IPS-18a (cell line): ENCODE measurements at regions not wholly inside any gene's neighbourhood (a gene's known extent, or its start where the extent isn't known, plus 50 kb on each side); places are given as distances from the start of the nearest gene placed in this dataset.
"Not testable (repeated sequence)": the region's sequence is repeated elsewhere in the genome, so short reads cannot be mapped to it uniquely, and the experiment has no call there.

Experiments used
- H3K27ac ChIP-seq: one replicate; pipeline ENCODE4 v1.5.1; 2013; ENCODE audit warnings: low read length
- H3K27me3 ChIP-seq: one replicate; pipeline ENCODE4 v1.6.1; 2013; ENCODE audit warnings: mild to moderate bottlenecking, low read length; ENCODE audit not compliant: control insufficient read depth, insufficient read depth
- H3K36me3 ChIP-seq: one replicate; pipeline ENCODE4 v1.6.1; 2013; ENCODE audit warnings: low read depth, low read length; ENCODE audit not compliant: control insufficient read depth
- H3K4me1 ChIP-seq: one replicate; pipeline ENCODE4 v1.6.1; 2013; ENCODE audit warnings: low read depth, low read length; ENCODE audit not compliant: control insufficient read depth
- H3K4me3 ChIP-seq: one replicate; pipeline ENCODE4 v1.5.1; 2013; ENCODE audit warnings: low read length
- H3K9ac ChIP-seq: one replicate; pipeline ENCODE4 v1.6.1; 2013; ENCODE audit warnings: mild to moderate bottlenecking, low read length, moderate library complexity
- H3K9me3 ChIP-seq: one replicate; pipeline ENCODE4 v1.6.1; 2013; ENCODE audit warnings: low read depth, low read length; ENCODE audit not compliant: control insufficient read depth

DNA sequence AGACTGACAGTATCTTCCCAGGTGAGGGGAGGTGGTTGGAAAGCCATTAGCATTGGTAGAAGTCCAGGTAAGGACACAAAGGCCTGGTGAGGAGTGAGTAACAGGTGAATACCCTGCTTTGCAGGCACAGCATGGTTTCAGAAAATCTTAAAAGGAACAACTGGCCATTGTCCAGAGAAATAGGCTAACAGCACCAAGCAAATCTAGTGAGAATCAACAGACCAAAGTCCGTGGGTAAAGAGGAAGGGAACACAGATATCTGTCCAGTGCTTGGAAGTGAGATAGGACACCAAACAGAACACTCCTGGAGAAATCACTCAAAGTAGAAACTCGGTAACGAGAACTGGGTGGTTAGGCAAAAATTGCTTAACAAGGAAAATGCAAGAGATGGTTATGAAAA is 88.8 kb upstream of the RPRM start:
- Histone ChIP-seq H3K36me3 (no peaks in the 10 kb centered on the region), H3K9ac (no peak overlapping the region), H3K9me3 (no peaks in the 10 kb centered on the region), H3K27me3 (no peaks in the 10 kb centered on the region), H3K27ac (no peak overlapping the region), H3K4me3 (no peak overlapping the region), H3K4me1 (peaks cover 14% of the 10 kb centered on the region)

- Histone ChIP-seq H3K9me3 (no peaks in the 10 kb centered on the region), H3K36me3 (no peaks in the 10 kb centered on the region), H3K9ac (no peak overlapping the region), H3K4me1 (peaks cover 14% of the 10 kb centered on the region), H3K27me3 (no peaks in the 10 kb centered on the region), H3K4me3 (no peak overlapping the region), H3K27ac (no peak overlapping the region)
Measured at GRCh38 chr2:153568105-153568504, 89.5 kb upstream of the RPRM start.

GRCh38 chr2:153575171-153575853 is 96.8 kb upstream of the RPRM start:
- Histone ChIP-seq H3K36me3 (no peaks in the 10 kb centered on the region), H3K27me3 (no peaks in the 10 kb centered on the region), H3K27ac (no peak overlapping the region), H3K4me1 (no peaks in the 10 kb centered on the region), H3K9ac (no peak overlapping the region), H3K9me3 (no peaks in the 10 kb centered on the region), H3K4me3 (no peak overlapping the region)

DNA sequence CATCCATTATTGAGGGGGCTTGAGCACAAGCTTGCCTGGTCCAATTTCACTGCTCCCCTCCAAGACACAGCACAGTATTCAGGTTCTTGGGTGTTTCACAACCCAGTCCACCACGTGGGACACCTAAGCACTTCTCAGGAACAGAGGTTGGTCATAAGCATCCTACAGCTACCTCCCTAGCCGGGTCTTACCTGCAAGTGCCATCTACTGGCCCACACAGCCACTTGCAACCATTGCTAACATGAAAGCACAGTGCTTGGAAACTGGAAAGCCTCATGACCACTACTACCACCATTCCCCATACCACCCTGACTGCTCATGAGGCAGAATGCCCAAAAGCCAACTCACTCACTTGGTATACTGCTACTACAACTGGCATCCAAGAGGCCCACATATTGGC is 105.7 kb upstream of the RPRM start:
- Histone ChIP-seq H3K4me1 (no peaks in the 10 kb centered on the region), H3K36me3 (no peaks in the 10 kb centered on the region), H3K27ac (no peak overlapping the region), H3K9me3 (peaks cover 20% of the 10 kb centered on the region), H3K27me3 (no peaks in the 10 kb centered on the region), H3K9ac (no peak overlapping the region), H3K4me3 (no peak overlapping the region)

GRCh38 chr2:153588408-153588807 is 109.8 kb upstream of the RPRM start:
- H3K27me3 ChIP-seq = no peaks in the 10 kb centered on the region
- no peaks in the 10 kb centered on the region for H3K36me3 ChIP-seq
- no peak overlapping the region for H3K27ac ChIP-seq
- peaks cover 20% of the 10 kb centered on the region for H3K9me3 ChIP-seq
- no peaks in the 10 kb centered on the region for H3K4me1 ChIP-seq
- H3K4me3 ChIP-seq = no peak overlapping the region
- no peak overlapping the region for H3K9ac ChIP-seq

GRCh38 chr2:153589586-153589985 is 111.0 kb upstream of the RPRM start:
- no peaks in the 10 kb centered on the region for H3K4me1 ChIP-seq
- peaks cover 20% of the 10 kb centered on the region for H3K9me3 ChIP-seq
- H3K36me3 ChIP-seq = no peaks in the 10 kb centered on the region
- H3K27me3 ChIP-seq = no peaks in the 10 kb centered on the region
- no peak overlapping the region for H3K9ac ChIP-seq
- H3K4me3 ChIP-seq = no peak overlapping the region
- no peak overlapping the region for H3K27ac ChIP-seq

DNA sequence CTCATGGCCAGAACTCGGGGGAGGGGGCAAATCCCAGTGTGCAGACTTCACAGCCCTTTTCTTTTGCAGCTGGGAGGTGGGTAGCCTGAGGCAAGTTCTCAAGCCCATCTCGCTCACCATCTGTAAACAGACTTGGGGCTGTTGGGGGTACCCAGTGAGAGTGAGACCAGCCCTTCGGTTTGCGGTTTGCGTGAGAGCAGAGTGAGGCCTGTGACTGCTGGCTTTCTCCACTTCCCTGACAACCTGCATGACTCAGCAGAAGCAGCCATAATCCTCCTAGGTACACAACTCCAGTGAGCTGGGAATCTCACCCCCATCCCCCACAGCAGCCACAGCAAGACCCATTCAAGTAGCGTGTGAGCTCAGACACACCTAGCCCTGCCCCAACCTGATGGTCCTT is 114.5 kb upstream of the RPRM start:
- not testable (repeated sequence) for H3K36me3 ChIP-seq, H3K4me3 ChIP-seq, H3K9ac ChIP-seq, H3K27ac ChIP-seq, H3K27me3 ChIP-seq, H3K9me3 ChIP-seq, H3K4me1 ChIP-seq

DNA sequence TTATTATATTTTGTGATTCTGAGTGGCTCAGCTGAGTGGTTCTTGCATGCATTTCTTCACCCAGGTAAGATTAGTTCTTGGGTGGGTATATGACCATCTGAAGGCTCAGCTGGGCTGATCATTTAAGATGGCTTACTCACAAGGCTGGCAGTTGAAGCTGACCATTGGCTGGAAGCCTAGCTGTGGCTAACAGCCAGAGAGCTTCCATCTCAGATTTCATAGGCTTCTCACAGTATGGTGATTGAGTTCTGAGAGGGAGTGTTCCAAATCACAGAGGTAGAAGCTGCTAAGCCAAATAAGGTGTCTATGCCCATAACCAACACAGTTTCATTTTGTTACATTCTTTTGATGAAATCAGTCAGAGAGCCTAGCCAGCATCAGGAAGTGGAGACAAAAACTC is 117.4 kb upstream of the RPRM start:
- Histone ChIP-seq H3K27ac (no peak overlapping the region), H3K9me3 (no peaks in the 10 kb centered on the region), H3K4me3 (no peak overlapping the region), H3K36me3 (no peaks in the 10 kb centered on the region), H3K4me1 (no peaks in the 10 kb centered on the region), H3K9ac (no peak overlapping the region), H3K27me3 (no peaks in the 10 kb centered on the region)

- Histone ChIP-seq H3K36me3 (no peaks in the 10 kb centered on the region), H3K27me3 (no peaks in the 10 kb centered on the region), H3K9me3 (no peaks in the 10 kb centered on the region), H3K9ac (no peak overlapping the region), H3K4me3 (no peak overlapping the region), H3K4me1 (no peaks in the 10 kb centered on the region), H3K27ac (no peak overlapping the region)
Measured at GRCh38 chr2:153601812-153602211, 123.2 kb upstream of the RPRM start.

- Histone ChIP-seq H3K9me3 (no peaks in the 10 kb centered on the region), H3K4me1 (no peaks in the 10 kb centered on the region), H3K27ac (no peak overlapping the region), H3K9ac (no peak overlapping the region), H3K27me3 (no peaks in the 10 kb centered on the region), H3K4me3 (no peak overlapping the region), H3K36me3 (no peaks in the 10 kb centered on the region)
Measured at GRCh38 chr2:153604133-153604532, 125.6 kb upstream of the RPRM start.

GRCh38 chr2:153606623-153607022 is 128.1 kb upstream of the RPRM start:
- Histone ChIP-seq H3K4me1 (no peaks in the 10 kb centered on the region), H3K36me3 (no peaks in the 10 kb centered on the region), H3K4me3 (no peak overlapping the region), H3K27ac (no peak overlapping the region), H3K27me3 (no peaks in the 10 kb centered on the region), H3K9me3 (no peaks in the 10 kb centered on the region), H3K9ac (no peak overlapping the region)

- Histone ChIP-seq H3K9ac (no peak overlapping the region), H3K4me3 (no peak overlapping the region), H3K4me1 (no peaks in the 10 kb centered on the region), H3K27me3 (no peaks in the 10 kb centered on the region), H3K27ac (no peak overlapping the region), H3K36me3 (no peaks in the 10 kb centered on the region), H3K9me3 (no peaks in the 10 kb centered on the region)
Measured at GRCh38 chr2:153622285-153622684, 143.7 kb upstream of the RPRM start.
